ENCODE measurements at regions not wholly inside any gene's neighbourhood (a gene's known extent, or its start where the extent isn't known, plus 50 kb on each side); places are given as distances from the start of the nearest gene placed in this dataset.

- no peak for DNase-seq (ENCODE audit: extremely low spot score, insufficient read length, low read depth)
- FAIRE-seq = no peak
Measured at GRCh38 chr6:1100269-1100668, 211.6 kb upstream of the FOXQ1 start.

- FAIRE-seq (no peak), DNase-seq (ENCODE audit: extremely low spot score, insufficient read length, low read depth) (no peak)
Measured at GRCh38 chr6:1099264-1099663, 212.6 kb upstream of the FOXQ1 start.

- FAIRE-seq = no peak
- no peak for DNase-seq (ENCODE audit: extremely low spot score, insufficient read length, low read depth)
Measured at GRCh38 chr6:1096967-1097765, 214.7 kb upstream of the FOXQ1 start.

- DNase-seq (ENCODE audit: extremely low spot score, insufficient read length, low read depth) (no peak), FAIRE-seq (no peak)
Measured at GRCh38 chr6:1094306-1094705, 217.6 kb upstream of the FOXQ1 start.

GRCh38 chr6:1091900-1092299, 220.0 kb upstream of the FOXQ1 start:
- no peak for FAIRE-seq
- no peak for DNase-seq (ENCODE audit: extremely low spot score, insufficient read length, low read depth)

GRCh38 chr6:1089859-1090258, 222.0 kb upstream of the FOXQ1 start:
- DNase-seq (ENCODE audit: extremely low spot score, insufficient read length, low read depth) (no peak), FAIRE-seq (no peak)

- no peak for FAIRE-seq
- DNase-seq (ENCODE audit: extremely low spot score, insufficient read length, low read depth) = no peak
Measured at GRCh38 chr6:1088492-1089001, 223.4 kb upstream of the FOXQ1 start.

- FAIRE-seq (no peak), DNase-seq (ENCODE audit: extremely low spot score, insufficient read length, low read depth) (no peak)
Measured at GRCh38 chr6:1087154-1087843, 224.6 kb upstream of the FOXQ1 start.

- no peak for DNase-seq (ENCODE audit: extremely low spot score, insufficient read length, low read depth)
- no peak for FAIRE-seq
Measured at GRCh38 chr6:1086446-1087153, 225.3 kb upstream of the FOXQ1 start.

GRCh38 chr6:1082285-1082935, 229.5 kb upstream of the FOXQ1 start:
- FAIRE-seq (no peak), DNase-seq (ENCODE audit: extremely low spot score, insufficient read length, low read depth) (no peak)

- FAIRE-seq (no peak), DNase-seq (ENCODE audit: extremely low spot score, insufficient read length, low read depth) (no peak)
Measured at GRCh38 chr6:1081551-1082284, 230.2 kb upstream of the FOXQ1 start.

GRCh38 chr6:1080453-1081337, 231.2 kb upstream of the FOXQ1 start:
- no peak for FAIRE-seq

GRCh38 chr6:1079525-1079924, 232.4 kb upstream of the FOXQ1 start:
- DNase-seq (ENCODE audit: extremely low spot score, insufficient read length, low read depth) (no peak), FAIRE-seq (no peak)

More at GRCh38 chr6:1080453-1081337, 231.2 kb upstream of the FOXQ1 start:
- DNase-seq (ENCODE audit: extremely low spot score, insufficient read length, low read depth) = no peak

GRCh38 chr6:1077478-1078416, 234.2 kb upstream of the FOXQ1 start:
- FAIRE-seq (no peak), DNase-seq (ENCODE audit: extremely low spot score, insufficient read length, low read depth) (no peak)

GRCh38 chr6:1076531-1077459, 235.1 kb upstream of the FOXQ1 start:
- no peak for FAIRE-seq
- DNase-seq (ENCODE audit: extremely low spot score, insufficient read length, low read depth) = no peak

- no peak for DNase-seq (ENCODE audit: extremely low spot score, insufficient read length, low read depth)
- no peak for FAIRE-seq
Measured at GRCh38 chr6:1075880-1076279, 236.0 kb upstream of the FOXQ1 start.

GRCh38 chr6:1075444-1075843, 236.5 kb upstream of the FOXQ1 start:
- DNase-seq (ENCODE audit: extremely low spot score, insufficient read length, low read depth) = no peak
- no peak for FAIRE-seq

Data from GM18507 (cell line).